HTR-8/SVneo (cell line): ENCODE measurements at regions not wholly inside any gene's neighbourhood (a gene's known extent, or its start where the extent isn't known, plus 50 kb on each side); places are given as distances from the start of the nearest gene placed in this dataset.

Experiments used
- DNase-seq: peaks from one replicate; pipeline ENCODE4 v3.0.0; 2011; ENCODE audit warnings: low spot score, mixed read lengths; ENCODE audit not compliant: insufficient read length
- FAIRE-seq: peaks from 2 replicates; lab custom pipeline; 2011; peaks lifted over from hg19 to GRCh38; lab: Jason Lieb, UNC

GRCh38 chr10:64265961-64266360, 744.8 kb downstream of the REEP3 start:
- FAIRE-seq (no peak), DNase-seq (no peak)

GRCh38 chr10:64271508-64271907, 750.3 kb downstream of the REEP3 start:
- FAIRE-seq (no peak), DNase-seq (no peak)

GRCh38 chr10:64271983-64272382, 750.8 kb downstream of the REEP3 start:
- no peak for DNase-seq
- no peak for FAIRE-seq

GRCh38 chr10:64275001-64275400, 753.8 kb downstream of the REEP3 start:
- DNase-seq (no peak), FAIRE-seq (no peak)

- DNase-seq (no peak), FAIRE-seq (no peak)
These were observed 754.6 kb downstream of the REEP3 start for GRCh38 chr10:64275774-64276173.

- DNase-seq (no peak), FAIRE-seq (no peak)
These were observed 756.3 kb downstream of the REEP3 start for GRCh38 chr10:64277536-64277935.

- FAIRE-seq (no peak), DNase-seq (no peak)
These were observed 762.4 kb downstream of the REEP3 start for GRCh38 chr10:64283621-64284020.

GRCh38 chr10:64286533-64286932, 765.3 kb downstream of the REEP3 start:
- no peak for FAIRE-seq
- DNase-seq: no peak

GRCh38 chr10:64288404-64288803, 767.2 kb downstream of the REEP3 start:
- no peak for FAIRE-seq
- no peak for DNase-seq

GRCh38 chr10:64303566-64303965, 782.4 kb downstream of the REEP3 start:
- no peak for FAIRE-seq
- DNase-seq: no peak

GRCh38 chr10:64306729-64307327, 785.6 kb downstream of the REEP3 start:
- FAIRE-seq (no peak), DNase-seq (no peak)

- FAIRE-seq: no peak
- no peak for DNase-seq
These were observed 791.7 kb downstream of the REEP3 start for GRCh38 chr10:64312876-64313275.

GRCh38 chr10:64313967-64314366, 792.8 kb downstream of the REEP3 start:
- FAIRE-seq: no peak
- DNase-seq: no peak

- FAIRE-seq: no peak
These were observed 795.2 kb downstream of the REEP3 start for GRCh38 chr10:64316416-64316815.

GRCh38 chr10:64316833-64317232, 795.6 kb downstream of the REEP3 start:
- no peak for FAIRE-seq
- DNase-seq: no peak

More at GRCh38 chr10:64316416-64316815, 795.2 kb downstream of the REEP3 start:
- DNase-seq: no peak

GRCh38 chr10:64320448-64320847, 799.2 kb downstream of the REEP3 start:
- no peak for FAIRE-seq
- no peak for DNase-seq

GRCh38 chr10:64329510-64329909, 808.3 kb downstream of the REEP3 start:
- DNase-seq (no peak), FAIRE-seq (no peak)

GRCh38 chr10:64332551-64332950, 811.4 kb downstream of the REEP3 start:
- DNase-seq (no peak), FAIRE-seq (no peak)

GRCh38 chr10:64334084-64334483, 812.9 kb downstream of the REEP3 start:
- FAIRE-seq: no peak

GRCh38 chr10:64344211-64344610, 823.0 kb downstream of the REEP3 start:
- no peak for DNase-seq
- no peak for FAIRE-seq

More at GRCh38 chr10:64334084-64334483, 812.9 kb downstream of the REEP3 start:
- DNase-seq: no peak

- FAIRE-seq (no peak), DNase-seq (no peak)
These were observed 824.7 kb downstream of the REEP3 start for GRCh38 chr10:64345856-64346255.

- no peak for DNase-seq
- FAIRE-seq: no peak
These were observed 825.2 kb downstream of the REEP3 start for GRCh38 chr10:64346389-64346788.

GRCh38 chr10:64350665-64351064, 829.5 kb downstream of the REEP3 start:
- no peak for FAIRE-seq

More at GRCh38 chr10:64350665-64351064, 829.5 kb downstream of the REEP3 start:
- no peak for DNase-seq
